Kidney (tissue), 13 donors: ENCODE measurements at regions not wholly inside any gene's neighbourhood (a gene's known extent, or its start where the extent isn't known, plus 50 kb on each side); places are given as distances from the start of the nearest gene placed in this dataset.
A peak's percentile ranks its signal among the peaks of the same experiment; 100 is the strongest.

Source experiments
- DNase-seq, 5 donors: peaks; one replicate each; pipeline ENCODE4 v3.0.0-alpha.2; 2013 to 2020
- FAIRE-seq: peaks from 2 replicates; lab custom pipeline; 2012; peaks lifted over from hg19 to GRCh38; lab: Jason Lieb, UNC
- H3K27ac ChIP-seq, 2 donors: one replicate each; pipeline ENCODE4 v1.7.0; 2013; ENCODE audit warnings: low read depth in 2 of 2, low read length in 2 of 2, inconsistent platforms in 1 of 2
- H3K27me3 ChIP-seq: one replicate; pipeline ENCODE4 v1.7.1; 2013; ENCODE audit warnings: low read length, inconsistent platforms; ENCODE audit not compliant: control insufficient read depth, insufficient read depth
- H3K36me3 ChIP-seq, 3 donors: one replicate each; pipeline versions ENCODE4 v1.7.0 to v1.7.1; 2013; ENCODE audit warnings: low read length in 3 of 3, control low read depth in 1 of 3, inconsistent platforms in 1 of 3; ENCODE audit not compliant: insufficient read depth in 3 of 3, control insufficient read depth in 2 of 3
- H3K4me1 ChIP-seq, 3 donors: one replicate each; pipeline versions ENCODE4 v1.7.0 to v1.7.1; 2013; ENCODE audit warnings: low read length in 3 of 3, inconsistent platforms in 1 of 3, low read depth in 1 of 3; ENCODE audit not compliant: control insufficient read depth in 2 of 3, insufficient read depth in 2 of 3
- H3K4me3 ChIP-seq, 3 donors: one replicate each; pipeline versions ENCODE4 v1.7.0 to v1.8.1; 2013; ENCODE audit warnings: low read length in 3 of 3, control low read depth in 1 of 3, inconsistent platforms in 1 of 3
- H3K9ac ChIP-seq, 3 donors: one replicate each; pipeline versions ENCODE4 v1.7.0 to v1.7.1; 2013; ENCODE audit warnings: low read length in 3 of 3, control low read depth in 1 of 3, inconsistent platforms in 1 of 3
- H3K9me3 ChIP-seq, 3 donors: one replicate each; pipeline versions ENCODE4 v1.7.0 to v1.7.1; 2013; ENCODE audit warnings: low read length in 3 of 3, control low read depth in 1 of 3, inconsistent platforms in 1 of 3; ENCODE audit not compliant: control insufficient read depth in 2 of 3, insufficient read depth in 1 of 3
- CTCF ChIP-seq: IDR thresholded peaks from 3 replicates; pipeline ENCODE4 v1.5.1; 2012; ENCODE audit warnings: mild to moderate bottlenecking, moderate library complexity, borderline replicate concordance; ENCODE audit not compliant: insufficient read depth; ENCODE audit errors: extremely low read depth
- intact Hi-C: fragments of 100-400 bp; cut with DNase I; formaldehyde crosslinking; loops from one replicate; pipeline ENCODE4 v1.11.1; 2022
- donor health status: control.
- donor health status: control.
- donor health status: control.
- donor health status: control.
- donor health status: control.
- donor health status: DM: yes; HTN: yes; CAD: no.
- donor health status: Normal renal cell carcinoma (clear cell type).

- no peak for TF ChIP-seq CTCF
- Histone ChIP-seq H3K9ac (peak overlapping the region in 1 of 3 donors; percentile 85), H3K4me1 (peaks cover 0 to 9% (median 6%) of the 10 kb centered on the region in 3 donors), H3K27me3 (no peaks in the 10 kb centered on the region), H3K4me3 (peak overlapping the region in 2 of 3 donors; percentile 59 to 74), H3K27ac (peak overlapping the region; percentile 86 to 90), H3K36me3 (peaks cover 0 to 3% (median 0%) of the 10 kb centered on the region in 3 donors), H3K9me3 (no peaks in the 10 kb centered on the region)
- FAIRE-seq (no peak), DNase-seq (no peak)
- intact Hi-C loops = no loop called here
These were observed 210.0 kb upstream of the KLF14 start for GRCh38 chr7:130943981-130944380.

DNA sequence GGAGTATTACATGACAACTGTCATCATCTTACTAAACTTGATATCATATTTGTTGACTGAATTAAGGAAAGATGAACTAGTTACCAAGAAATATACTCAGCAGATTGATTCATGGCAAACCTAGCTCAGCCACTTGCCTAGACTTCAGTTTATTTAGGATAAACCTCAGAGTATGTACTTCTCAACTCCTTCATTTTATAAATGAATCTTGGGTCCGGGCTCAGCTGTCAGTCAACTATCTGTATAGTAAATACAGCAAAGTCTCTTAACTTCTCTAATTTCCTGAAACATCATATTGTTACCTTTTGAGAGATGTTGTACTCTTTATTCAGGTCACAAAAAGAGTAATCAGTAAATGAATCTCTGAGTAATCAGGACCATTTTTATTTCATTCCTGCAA, 211.0 kb upstream of the KLF14 start:
- Histone ChIP-seq H3K36me3 (peaks cover 0 to 3% (median 0%) of the 10 kb centered on the region in 3 donors), H3K4me1 (peaks cover 0 to 9% (median 6%) of the 10 kb centered on the region in 3 donors), H3K9ac (no peak overlapping the region), H3K4me3 (no peak overlapping the region), H3K9me3 (no peaks in the 10 kb centered on the region), H3K27ac (no peak overlapping the region), H3K27me3 (no peaks in the 10 kb centered on the region)
- DNase-seq (no peak), FAIRE-seq (no peak)
- intact Hi-C loops = no loop called here
- no peak for TF ChIP-seq CTCF

DNA sequence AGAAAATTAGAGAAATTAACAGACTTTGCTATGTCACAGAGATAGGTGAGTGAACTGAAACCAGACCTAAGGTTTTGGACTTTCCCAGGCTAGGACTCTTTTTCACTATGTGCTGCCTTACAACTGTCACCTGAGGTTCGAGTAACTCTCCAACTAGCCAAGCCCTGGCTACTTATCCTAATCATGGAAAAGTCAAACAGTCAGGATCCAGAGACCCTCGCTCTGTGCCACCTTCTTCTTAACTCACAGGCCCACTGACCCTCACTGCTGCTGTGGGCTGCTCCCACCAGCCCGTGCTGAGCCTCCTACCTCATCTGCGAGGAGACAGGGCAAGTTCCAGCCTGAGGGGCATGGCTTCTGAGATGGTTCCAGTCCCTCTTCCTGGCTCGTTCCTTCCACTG, 211.4 kb upstream of the KLF14 start:
- TF ChIP-seq CTCF = no peak
- H3K27ac ChIP-seq = peak overlapping the region in 1 of 2 donors; percentile 1
- H3K27me3 ChIP-seq = no peaks in the 10 kb centered on the region
- no peak overlapping the region for H3K9ac ChIP-seq
- peaks cover 0 to 10% (median 6%) of the 10 kb centered on the region in 3 donors for H3K4me1 ChIP-seq
- no peak for FAIRE-seq
- DNase-seq = no peak
- H3K36me3 ChIP-seq = peaks cover 0 to 3% (median 0%) of the 10 kb centered on the region in 3 donors
- intact Hi-C loops = no loop called here
- no peak overlapping the region for H3K4me3 ChIP-seq
- no peaks in the 10 kb centered on the region for H3K9me3 ChIP-seq

DNA sequence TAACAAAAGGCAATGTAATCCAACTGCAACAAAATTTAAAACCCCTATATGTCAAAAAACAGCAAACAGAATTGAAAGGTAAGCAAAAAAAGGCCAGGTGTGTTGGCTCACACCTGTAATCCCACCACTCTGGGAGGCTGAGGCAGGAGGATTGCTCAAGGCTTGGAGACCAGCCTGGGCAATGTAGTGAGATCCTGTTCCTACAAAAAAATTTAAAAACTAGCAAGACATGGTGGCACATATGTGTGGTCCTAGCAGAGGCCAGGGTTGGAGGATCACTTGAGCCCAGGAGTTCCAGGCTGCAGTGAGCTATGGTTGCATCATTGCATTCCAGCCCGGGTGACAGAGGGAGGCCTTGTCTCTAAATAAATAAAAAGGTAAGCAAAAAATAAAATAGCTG, 212.1 kb upstream of the KLF14 start:
- no peaks in the 10 kb centered on the region for H3K27me3 ChIP-seq
- DNase-seq (no peak), FAIRE-seq (no peak)
- intact Hi-C loops = no loop called here
- no peaks in the 10 kb centered on the region for H3K9me3 ChIP-seq
- no peak overlapping the region for H3K4me3 ChIP-seq
- H3K27ac ChIP-seq = no peak overlapping the region
- peaks cover 0 to 12% (median 6%) of the 10 kb centered on the region in 3 donors for H3K4me1 ChIP-seq
- peaks cover 0 to 3% (median 0%) of the 10 kb centered on the region in 3 donors for H3K36me3 ChIP-seq
- no peak for TF ChIP-seq CTCF
- no peak overlapping the region for H3K9ac ChIP-seq
